HT-29 (cell line): ENCODE measurements at regions not wholly inside any gene's neighbourhood (a gene's known extent, or its start where the extent isn't known, plus 50 kb on each side); places are given as distances from the start of the nearest gene placed in this dataset.

Experiments
- DNase-seq: peaks from one replicate; pipeline ENCODE4 v3.0.0-alpha.2; 2015; ENCODE audit warnings: low spot score

DNA sequence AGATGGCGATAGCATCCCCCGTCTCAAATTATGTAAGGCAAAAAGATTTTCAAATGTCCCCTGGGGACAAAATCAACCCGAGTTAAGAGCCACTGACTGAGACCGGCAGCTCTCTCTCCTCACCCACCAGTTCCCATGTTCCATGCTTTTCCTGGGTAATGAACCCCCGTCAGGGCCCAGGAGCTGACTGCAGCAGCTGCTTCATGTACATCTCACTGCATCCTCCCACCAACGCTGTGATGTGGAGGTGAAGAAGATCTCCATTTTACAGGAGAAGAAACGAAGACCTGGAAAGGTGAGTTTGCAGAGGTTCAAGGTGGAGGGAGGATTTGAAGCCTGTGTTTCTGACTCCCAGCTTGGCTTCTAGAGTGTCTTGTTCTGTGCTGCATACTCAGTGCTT is 481.1 kb downstream of the MIAT start:
- DNase-seq = no peak

DNA sequence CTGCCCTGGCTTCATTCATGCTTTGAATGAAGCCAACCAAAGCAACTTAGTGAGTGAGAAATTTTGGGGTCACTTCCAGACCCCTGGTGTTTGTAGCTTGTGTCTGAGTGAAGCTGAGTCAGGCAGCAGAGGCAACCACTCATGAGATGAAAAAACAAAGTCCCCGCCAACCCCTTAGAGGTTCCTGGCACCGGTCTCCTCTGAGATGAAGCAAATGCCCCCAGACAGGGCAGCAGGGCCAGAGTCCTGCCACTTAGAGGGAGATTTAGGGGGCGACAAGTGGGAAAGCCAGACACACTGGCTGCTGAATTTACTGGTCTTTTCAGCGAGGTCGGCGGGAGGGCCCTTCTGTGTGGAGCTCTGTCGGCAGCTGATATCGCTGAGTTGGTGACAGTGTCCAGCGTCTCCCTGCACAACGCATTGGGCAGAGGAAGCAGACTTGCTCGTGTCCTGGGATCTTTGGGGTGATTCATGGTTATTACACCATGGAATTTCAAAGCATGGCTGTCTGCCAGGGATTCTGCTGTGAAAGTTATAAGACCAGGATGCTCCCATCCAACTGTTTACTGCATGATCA is 482.6 kb downstream of the MIAT start:
- DNase-seq = no peak

DNA sequence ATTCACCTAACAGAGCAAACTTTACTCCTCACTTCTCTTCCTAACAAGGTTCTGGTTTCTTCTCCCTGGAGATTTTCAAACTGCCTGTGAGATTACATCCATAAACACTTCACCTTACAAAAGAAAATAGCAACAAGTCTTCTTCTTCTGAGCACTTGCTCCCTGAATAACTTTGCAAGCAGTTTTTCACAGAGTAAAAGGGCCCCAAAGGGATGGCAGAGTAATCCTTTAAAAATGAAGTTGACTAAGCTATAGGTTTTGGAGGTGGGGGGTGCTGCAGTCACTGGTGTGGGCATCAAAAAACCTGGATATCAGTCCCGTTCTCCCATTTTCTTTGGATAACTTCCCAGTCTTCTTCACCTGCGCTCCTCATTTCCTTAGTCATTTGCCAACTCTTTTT is 484.9 kb downstream of the MIAT start:
- no peak for DNase-seq

DNA sequence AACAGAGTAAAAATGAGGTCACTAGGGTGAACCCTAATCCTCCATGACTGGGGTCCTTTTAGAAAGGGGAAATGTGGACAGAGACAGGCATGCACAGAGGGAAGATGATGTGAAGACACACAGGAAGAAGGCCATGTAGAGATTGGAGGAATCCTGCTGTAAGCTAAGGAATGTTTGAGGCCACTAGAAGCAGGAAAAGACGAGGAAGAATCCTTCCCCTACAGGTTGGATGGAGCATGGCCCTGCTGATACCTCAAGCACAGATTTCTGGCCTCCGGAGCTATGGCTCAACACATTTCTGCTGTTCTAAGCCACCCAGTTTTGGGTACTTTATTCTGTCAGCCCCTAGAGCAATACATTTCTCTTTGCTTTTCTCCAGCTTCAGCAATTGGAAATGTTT is 486.9 kb downstream of the MIAT start:
- no peak for DNase-seq

DNA sequence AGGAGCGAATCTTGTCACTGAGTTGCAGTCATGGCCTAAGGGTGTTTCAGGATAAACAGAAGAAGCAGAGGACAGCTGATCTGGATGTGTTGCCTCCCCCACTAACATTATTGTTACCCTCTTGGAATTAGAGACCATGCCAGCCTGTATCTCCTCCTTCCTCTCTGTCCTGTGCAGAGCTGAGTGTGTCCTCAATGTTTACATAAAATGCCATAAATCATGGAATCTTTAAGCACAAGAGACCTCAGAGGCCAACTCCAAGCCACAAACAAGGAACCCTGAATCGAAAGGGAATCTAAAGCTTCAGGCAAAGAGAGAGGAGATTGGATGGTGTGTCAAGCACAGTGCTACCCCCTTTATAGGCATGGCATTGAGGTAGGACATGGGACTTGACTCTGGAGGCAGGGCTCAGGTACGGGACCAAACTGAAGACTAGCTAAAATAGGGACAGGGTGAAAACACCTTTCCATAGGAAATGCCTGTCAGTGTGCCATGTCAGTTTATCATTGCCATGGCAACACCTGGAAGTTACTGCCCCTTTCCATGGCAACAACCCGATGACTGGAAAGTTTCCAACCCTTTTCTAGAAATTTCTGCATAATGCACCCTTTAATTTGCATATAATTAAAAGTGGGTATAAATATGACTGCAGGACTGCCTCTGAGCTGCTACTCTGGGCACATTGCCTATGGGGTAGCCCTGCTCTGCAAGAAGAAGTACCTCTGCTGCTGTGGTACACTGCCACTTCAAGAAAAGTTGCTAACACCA is 489.7 kb downstream of the MIAT start:
- no peak for DNase-seq

DNA sequence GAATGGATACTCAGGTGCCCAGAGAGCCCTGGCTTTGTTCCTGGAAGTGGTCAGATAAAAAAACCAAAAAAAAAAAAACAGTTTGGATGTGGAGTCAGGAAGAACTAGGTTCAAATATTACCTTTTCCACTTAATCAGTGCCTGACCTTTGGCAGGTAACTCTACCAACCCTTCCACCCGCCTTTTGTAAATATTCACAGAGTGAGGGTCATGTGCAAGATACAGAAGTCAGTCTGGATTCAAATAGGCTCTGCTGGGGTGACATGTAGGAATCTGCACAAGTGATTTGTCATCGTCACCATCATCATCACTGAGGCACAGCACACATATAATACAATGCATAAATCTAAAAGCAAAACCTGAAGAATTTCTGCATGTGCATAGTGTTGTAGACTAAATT is 490.7 kb downstream of the MIAT start:
- DNase-seq = no peak

DNA sequence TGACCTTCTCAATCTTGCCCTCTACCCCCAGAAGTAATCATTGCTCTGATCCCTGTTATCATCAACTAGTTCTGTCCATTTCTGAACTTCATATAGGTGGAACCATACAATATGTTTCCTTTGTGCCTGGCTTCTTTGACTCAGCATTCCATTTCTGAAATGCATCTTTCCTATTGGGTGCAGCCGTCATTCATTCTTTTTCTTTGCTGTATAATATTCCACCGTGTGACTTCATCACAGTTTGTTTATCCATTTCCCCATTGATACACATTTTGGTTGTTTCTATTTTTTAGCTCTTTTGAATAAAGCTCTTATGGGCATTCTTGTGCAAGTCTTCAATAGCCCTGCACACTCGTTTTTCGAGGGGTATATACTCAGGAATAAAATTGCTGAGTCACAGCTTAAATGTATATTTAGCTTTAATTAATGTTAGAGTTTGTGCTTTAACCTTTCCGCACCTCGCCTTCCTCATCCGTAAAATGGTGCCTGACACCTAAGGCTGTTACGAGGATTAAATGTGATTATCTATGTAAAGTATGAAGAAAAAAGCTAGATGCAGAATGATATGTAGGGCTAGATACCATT is 491.6 kb downstream of the MIAT start:
- DNase-seq = no peak

DNA sequence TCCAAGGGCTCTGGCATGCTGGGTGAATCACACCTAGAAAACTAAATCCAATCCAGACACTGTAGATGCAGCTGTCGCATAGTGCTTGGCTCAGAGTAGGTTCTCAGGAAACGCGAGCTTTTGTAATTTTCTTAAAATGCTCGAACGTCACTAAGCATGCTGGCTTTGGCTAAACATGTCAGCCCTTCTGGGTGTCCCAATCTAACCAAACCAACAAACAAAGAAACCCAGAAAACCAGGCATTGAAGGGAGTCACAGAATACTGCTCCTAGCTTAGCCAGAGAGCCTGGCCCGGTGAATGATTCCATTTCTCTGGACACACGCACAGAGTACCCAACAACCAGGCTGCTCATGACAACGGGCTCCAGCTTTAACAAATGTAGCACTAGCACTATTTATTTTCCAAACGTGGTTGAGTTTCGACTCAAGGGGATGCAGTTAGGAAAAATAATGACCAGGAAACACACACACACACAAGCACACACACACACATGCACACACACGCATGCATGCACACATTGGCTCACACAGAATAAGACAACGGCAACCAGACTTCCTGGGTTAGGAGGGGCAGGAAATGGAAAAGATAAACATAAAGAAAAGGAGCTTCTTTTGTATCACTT is 492.6 kb downstream of the MIAT start:
- no peak for DNase-seq

DNA sequence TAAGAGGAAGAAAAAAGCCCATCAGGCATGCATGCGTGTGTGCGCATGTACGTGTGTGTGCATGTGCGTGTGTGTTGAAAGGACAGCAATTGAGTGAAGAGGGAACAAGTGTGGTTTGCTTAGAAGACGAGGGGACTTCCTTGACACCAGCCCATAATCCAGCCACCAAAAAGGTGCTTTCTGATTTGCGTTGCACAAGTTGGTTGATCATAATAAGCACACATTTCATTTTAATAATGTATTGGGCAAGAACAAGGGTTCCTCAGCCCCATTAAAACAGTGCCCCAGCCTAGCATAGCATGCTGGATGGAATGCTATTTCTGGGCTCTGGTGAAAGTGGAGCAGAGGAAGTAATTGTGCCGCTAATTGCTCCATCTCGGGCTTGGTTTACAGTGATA is 493.2 kb downstream of the MIAT start:
- no peak for DNase-seq

DNA sequence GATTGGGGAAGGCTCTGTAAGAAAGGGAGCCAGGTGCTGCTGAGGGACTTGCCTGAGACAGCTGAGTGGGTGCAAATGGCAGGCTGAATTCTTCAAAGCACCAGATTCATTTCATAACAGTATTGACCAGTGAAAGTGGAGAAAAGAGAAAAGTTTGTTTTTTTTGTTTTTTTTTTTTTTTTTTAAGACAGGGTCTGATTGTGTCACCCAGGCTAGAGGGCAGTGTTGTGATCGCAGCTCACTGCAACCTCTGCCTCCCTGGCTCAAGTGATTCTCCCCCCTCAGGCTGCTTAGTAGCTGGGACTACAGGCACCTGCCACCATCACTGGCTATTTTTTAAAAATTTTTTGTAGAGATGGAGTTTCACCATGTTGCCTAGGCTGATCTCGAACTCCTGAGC is 494.0 kb downstream of the MIAT start:
- no peak for DNase-seq

DNA sequence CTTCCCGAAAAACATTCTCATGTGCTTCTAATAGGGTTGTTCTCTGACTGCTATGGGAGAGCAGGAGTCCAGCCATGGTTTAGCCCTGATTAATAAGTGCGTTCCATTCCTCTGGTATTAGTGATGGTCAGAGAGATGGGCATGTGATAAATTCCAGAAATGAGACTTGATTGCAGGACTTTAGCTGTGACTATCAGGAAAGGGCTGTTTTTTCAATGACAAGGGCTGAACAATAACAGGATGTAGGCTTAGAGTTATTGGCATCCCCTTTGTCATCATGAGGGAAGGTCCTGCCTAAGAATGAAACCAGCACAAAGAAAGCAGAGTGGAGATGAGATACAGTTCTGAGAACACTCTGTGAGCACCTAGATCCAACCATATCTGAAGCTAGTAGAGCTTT is 494.6 kb downstream of the MIAT start:
- DNase-seq = no peak

DNA sequence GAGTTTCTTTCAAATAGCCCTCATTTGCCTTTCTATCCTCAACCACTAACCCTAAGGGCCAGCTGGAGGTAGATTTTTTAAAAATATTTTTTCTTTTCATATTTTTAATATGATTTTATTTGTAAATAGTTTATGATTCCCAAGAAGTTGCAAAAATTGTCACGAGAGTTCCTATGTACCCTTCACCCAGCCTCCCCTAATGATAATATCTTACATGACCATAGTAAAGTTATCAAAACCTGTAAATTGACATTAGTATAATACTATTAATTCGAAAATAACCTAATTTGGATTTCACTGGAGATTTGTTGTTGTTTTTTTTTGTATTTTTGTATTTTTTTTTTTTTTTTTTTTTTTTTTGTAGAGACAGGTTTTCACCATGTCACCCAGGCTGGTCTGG is 495.5 kb downstream of the MIAT start:
- no peak for DNase-seq

DNA sequence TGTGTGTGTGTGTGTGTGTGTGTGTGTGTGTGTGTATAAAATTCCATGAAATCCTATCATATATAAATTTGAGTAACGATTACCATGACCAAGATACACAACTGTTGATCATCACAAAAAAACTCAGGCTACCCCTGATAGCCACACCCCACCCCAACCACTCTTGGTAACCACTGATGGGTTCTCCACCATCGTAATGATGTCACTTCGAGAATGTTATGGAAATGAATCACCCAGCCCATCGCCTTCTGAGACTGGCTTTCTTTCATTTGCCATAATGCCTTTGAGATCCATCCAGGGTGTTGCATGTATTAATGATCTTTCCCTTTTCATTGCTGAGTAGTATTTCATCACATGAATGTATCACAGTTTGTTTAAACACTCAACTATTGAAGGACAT is 496.0 kb downstream of the MIAT start:
- DNase-seq = no peak

DNA sequence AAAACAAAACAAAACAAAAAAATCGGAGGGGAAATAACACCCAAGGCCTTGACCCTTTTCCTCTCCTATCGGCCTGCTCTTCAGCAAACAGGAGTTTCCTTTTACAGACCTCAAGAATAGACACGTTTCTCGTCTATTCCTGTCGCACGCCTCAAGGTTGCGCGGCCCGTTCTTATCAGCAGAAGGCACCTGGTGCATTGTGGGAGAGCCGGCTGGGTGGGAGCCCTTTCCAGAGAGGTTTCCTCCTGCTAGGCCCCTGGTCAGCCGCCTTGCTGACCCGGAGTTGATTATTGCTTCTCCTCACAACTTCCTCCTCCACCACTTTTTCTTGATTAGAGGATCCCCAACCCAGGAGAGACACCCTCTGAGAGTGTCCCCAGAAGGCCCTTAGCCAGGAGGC is 497.3 kb downstream of the MIAT start:
- DNase-seq = no peak

DNA sequence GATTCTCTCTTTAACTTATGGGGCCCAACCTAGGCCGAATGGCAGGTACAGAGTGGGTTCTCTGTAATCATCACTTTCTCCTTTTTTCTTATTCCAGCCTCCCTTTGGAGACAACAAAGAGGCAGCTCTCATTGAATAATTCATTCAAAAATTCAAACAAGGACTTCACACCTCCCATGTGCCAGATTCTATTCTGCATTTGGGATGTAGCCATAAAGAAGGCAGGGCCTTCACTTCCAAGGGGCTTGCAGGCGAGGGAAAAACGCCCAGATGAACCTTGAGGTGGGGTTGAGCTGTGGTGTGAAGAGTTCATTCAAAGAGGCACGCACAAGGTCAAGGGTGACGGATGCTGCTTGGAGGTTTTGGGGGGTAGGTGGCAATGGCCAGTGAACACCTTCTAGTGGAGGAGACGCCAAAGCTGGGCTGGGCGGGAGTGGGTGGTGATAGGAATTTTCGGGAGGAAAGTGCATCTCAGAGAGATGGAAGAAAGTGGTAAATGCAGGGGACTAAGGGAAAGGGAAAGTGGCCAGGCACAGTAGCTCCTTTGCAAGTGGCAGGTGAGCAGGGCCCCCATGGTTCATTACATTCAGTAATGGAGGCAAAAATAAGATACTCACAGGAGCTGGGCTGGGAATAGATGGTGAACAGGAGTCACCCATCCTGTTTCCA is 499.6 kb downstream of the MIAT start:
- DNase-seq = no peak

DNA sequence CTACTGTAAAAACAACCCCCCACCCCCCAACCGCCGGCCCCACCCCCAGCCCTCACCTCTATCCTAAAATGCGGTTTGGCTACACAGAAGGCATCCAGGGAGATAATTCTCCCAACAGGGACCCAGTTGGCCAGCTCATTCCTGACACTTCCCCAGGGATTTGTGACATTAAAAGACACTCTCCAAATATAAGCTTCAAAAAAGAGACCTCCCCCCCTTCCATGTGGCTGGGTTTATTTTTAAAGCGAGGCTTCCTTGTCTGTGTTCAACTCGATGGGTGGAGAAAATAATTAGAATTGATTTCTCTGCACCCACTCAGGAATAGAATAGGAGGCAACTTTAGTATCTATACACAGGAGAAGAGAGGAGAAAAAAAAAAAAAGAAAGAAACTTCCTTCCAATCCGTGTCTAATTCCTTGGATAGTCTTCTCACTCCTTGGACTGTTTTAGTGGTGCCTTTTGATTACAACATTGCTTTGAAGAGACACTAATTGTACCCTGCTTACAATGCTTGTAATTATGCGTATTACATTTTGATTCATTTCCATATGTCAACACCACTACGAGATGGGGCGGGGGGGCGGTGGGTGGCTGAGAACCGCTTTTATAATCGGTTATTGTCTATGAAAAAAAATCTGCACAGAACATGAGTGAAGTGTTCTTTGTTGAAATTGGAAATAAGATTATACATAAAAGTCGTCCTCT is 500.4 kb downstream of the MIAT start:
- DNase-seq = no peak

DNA sequence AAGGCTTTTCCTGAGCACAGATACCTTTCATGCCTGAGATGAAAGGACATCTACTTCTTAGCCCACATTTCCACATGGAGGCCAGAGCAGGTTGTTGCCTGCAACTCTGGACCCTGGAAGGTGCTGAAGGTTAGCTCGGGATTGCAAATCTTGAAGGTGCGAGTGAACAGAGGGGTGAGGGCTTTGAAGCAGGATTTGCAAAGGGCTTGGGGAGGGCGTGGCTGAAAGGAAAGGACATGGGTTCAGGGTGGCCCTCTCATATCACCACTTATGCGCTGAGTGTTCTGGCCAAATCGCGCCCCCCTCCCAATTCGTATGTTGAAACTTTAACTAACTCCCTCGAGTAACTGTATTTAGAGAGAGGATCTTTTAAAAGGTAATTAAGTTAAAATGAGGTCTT is 501.6 kb downstream of the MIAT start:
- no peak for DNase-seq

DNA sequence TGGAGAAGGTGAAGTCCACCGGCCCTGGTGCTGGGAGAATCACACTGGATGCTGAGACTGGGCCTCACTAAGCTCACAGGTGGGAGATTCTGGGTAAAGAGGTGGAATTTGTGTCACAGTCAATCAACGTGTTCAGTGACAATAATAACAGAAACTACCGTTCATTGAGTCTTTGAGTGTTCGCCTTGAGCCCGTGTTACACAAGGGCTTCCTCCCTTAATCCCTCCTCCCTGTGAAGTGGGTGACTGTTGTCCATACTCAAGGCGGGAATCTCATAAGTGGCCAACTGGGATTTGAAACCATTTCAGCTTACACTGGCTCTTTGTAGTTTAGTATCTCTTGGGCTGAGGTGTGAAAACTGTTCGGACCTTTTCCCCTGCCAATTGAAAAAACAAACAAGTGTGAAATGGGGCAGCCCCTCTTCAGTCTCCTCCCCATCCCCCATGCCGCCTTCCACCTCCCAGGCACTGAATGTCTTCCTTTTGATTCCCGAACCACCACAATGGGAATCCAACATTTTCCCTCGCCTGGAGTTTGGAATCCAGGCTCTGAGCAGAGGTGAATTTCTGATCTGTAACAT is 502.4 kb downstream of the MIAT start:
- DNase-seq = no peak

DNA sequence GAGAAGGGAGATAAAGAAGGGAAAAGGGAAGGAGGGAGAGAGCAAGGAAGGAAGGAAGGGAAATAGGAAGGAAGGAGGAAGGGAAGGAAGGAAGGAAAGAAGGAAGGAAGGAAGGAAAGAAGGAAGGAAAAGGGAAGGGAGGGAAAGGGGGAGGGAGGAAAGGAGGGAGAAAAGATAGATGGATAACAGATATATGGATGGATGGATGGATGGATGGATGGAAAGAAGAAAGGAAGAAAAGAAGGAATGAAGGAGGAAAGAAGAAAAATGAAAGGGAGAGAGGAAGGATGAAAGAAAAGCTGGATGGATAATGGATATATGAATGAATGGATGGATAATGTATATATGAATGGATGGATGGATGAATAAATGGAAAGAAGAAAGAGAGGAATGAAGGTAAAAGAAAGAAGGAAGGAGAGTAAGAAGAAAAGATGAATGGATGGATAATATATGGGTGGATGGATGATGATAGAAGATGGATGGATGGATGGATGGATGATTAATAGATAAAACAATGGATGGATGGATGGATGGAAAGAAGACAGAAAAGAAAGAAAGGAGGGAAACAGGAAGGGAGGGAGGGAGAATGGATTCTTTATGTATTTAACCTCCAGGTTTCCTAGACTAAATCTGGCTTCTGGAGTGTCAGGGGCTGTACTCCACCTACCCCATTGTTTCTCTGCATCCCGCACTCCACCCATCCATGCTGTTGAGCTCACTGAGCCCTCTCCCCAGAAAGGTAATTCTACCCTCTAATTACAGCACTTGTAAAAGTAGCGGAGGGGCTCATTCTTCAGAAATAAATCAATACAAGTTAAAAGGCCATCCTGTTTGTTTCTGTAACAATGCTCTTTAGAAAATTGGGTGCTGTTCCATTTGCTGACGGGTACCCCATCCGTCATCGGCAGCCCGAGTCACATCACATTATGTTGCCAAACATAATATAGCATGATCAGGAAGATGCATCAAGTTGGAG is 506.1 kb downstream of the MIAT start:
- DNase-seq = no peak
